GM19043 (cell line): ENCODE measurements at regions not wholly inside any gene's neighbourhood (a gene's known extent, or its start where the extent isn't known, plus 50 kb on each side); places are given as distances from the start of the nearest gene placed in this dataset.
"Not testable (repeated sequence)": the region's sequence is repeated elsewhere in the genome, so short reads cannot be mapped to it uniquely, and the experiment has no call there.

Experiments
- ATAC-seq: cut with Tn5 transposase; IDR thresholded peaks from one replicate; pipeline ENCODE4 v1.9.1; 2021; ENCODE audit warnings: low read depth; ENCODE audit not compliant: unreplicated experiment

- ATAC-seq: no peak
Measured at GRCh38 chr1:208461680-208462079, 217.5 kb upstream of the PLXNA2 start.

- ATAC-seq: no peak
Measured at GRCh38 chr1:208462761-208463160, 218.6 kb upstream of the PLXNA2 start.

- no peak for ATAC-seq
Measured at GRCh38 chr1:208465266-208465665, 221.1 kb upstream of the PLXNA2 start.

- no peak for ATAC-seq
Measured at GRCh38 chr1:208465786-208466590, 221.8 kb upstream of the PLXNA2 start.

GRCh38 chr1:208467151-208467780, 223.1 kb upstream of the PLXNA2 start:
- ATAC-seq: no peak

- no peak for ATAC-seq
Measured at GRCh38 chr1:208475449-208475848, 231.3 kb upstream of the PLXNA2 start.

GRCh38 chr1:208475951-208476845, 232.0 kb upstream of the PLXNA2 start:
- no peak for ATAC-seq

GRCh38 chr1:208476846-208477170, 232.6 kb upstream of the PLXNA2 start:
- ATAC-seq: no peak

- ATAC-seq: no peak
Measured at GRCh38 chr1:208479435-208479834, 235.3 kb upstream of the PLXNA2 start.

GRCh38 chr1:208485512-208485911, 241.3 kb upstream of the PLXNA2 start:
- ATAC-seq: no peak

- no peak for ATAC-seq
Measured at GRCh38 chr1:208486677-208487076, 242.5 kb upstream of the PLXNA2 start.

- ATAC-seq: not testable (repeated sequence)
Measured at GRCh38 chr1:208488432-208488831, 244.2 kb upstream of the PLXNA2 start.

GRCh38 chr1:208496467-208497371, 252.5 kb upstream of the PLXNA2 start:
- ATAC-seq: no peak

GRCh38 chr1:208497866-208498541, 253.8 kb upstream of the PLXNA2 start:
- no peak for ATAC-seq

GRCh38 chr1:208499026-208499425, 254.8 kb upstream of the PLXNA2 start:
- ATAC-seq: no peak

- no peak for ATAC-seq
Measured at GRCh38 chr1:208499601-208500000, 255.4 kb upstream of the PLXNA2 start.

- ATAC-seq: no peak
Measured at GRCh38 chr1:208500375-208500774, 256.2 kb upstream of the PLXNA2 start.

- no peak for ATAC-seq
Measured at GRCh38 chr1:208501542-208501941, 257.4 kb upstream of the PLXNA2 start.

- ATAC-seq: no peak
Measured at GRCh38 chr1:208503787-208504186, 259.6 kb upstream of the PLXNA2 start.

GRCh38 chr1:208506812-208507211, 262.6 kb upstream of the PLXNA2 start:
- ATAC-seq: no peak
